Left ventricle myocardium inferior (tissue), 1 donor: ENCODE measurements at regions not wholly inside any gene's neighbourhood (a gene's known extent, or its start where the extent isn't known, plus 50 kb on each side); places are given as distances from the start of the nearest gene placed in this dataset.
A peak's percentile ranks its signal among the peaks of the same experiment; 100 is the strongest.

Experiments
- DNase-seq: peaks from one replicate; pipeline ENCODE4 v3.0.0-alpha.2; 2020
- H3K27ac ChIP-seq: fragments of 200-600 bp; replicated peaks from 2 replicates; pipeline ENCODE4 v1.8.0; 2021
- H3K27me3 ChIP-seq: fragments of 200-600 bp; 2 replicates; pipeline ENCODE4 v1.8.0; 2021; ENCODE audit warnings: low read depth
- H3K36me3 ChIP-seq: fragments of 200-600 bp; 2 replicates; pipeline ENCODE4 v1.8.0; 2021
- H3K4me1 ChIP-seq: fragments of 200-600 bp; 2 replicates; pipeline ENCODE4 v1.8.0; 2021
- H3K4me3 ChIP-seq: fragments of 200-600 bp; 2 replicates; pipeline ENCODE4 v1.8.0; 2021; ENCODE audit warnings: mild to moderate bottlenecking, moderate library complexity
- H3K9me3 ChIP-seq: fragments of 200-600 bp; replicated peaks from 2 replicates; pipeline ENCODE4 v1.8.0; 2021
- intact Hi-C: fragments of 100-400 bp; cut with micrococcal nuclease; formaldehyde crosslinking; loops from one replicate; pipeline ENCODE4 v1.11.0; 2022
- TF ChIP-seq, protein P1 (sequence below): fragments of 200-600 bp; IDR thresholded peaks from 2 replicates; pipeline ENCODE4 v1.8.0; 2021; ENCODE audit warnings: antibody characterized with exemption, mild to moderate bottlenecking, borderline replicate concordance
- donor health status: DM: no; HTN: yes; CAD: no; lungs with severe emphysema.

DNA sequence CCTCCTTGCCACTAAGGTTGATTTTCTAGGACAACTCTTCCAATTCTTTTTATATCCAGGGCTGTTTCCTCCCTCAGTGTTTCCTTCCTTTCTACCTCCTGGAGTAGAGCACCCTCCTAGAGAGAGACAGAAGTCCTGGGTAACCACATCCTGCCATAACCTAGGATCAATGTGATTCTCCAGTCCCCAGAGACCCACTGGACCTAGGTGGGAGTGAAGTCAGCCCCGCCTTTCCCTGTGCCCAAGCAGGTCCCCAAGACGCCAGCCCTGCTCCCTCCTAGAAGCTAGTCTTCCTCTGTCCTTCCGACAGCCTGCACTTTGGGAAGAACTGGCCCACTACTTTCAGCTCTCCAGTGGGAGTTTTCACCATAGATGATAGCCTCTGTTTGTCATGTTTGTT, 166.8 kb upstream of the PLEKHG7 start:
- Histone ChIP-seq H3K4me1 (peaks cover 49% of the 10 kb centered on the region), H3K36me3 (no peaks in the 10 kb centered on the region), H3K9me3 (no peaks in the 10 kb centered on the region), H3K27ac (no peak overlapping the region), H3K27me3 (no peaks in the 10 kb centered on the region), H3K4me3 (no peak overlapping the region)
- TF ChIP-seq, protein P1, sequence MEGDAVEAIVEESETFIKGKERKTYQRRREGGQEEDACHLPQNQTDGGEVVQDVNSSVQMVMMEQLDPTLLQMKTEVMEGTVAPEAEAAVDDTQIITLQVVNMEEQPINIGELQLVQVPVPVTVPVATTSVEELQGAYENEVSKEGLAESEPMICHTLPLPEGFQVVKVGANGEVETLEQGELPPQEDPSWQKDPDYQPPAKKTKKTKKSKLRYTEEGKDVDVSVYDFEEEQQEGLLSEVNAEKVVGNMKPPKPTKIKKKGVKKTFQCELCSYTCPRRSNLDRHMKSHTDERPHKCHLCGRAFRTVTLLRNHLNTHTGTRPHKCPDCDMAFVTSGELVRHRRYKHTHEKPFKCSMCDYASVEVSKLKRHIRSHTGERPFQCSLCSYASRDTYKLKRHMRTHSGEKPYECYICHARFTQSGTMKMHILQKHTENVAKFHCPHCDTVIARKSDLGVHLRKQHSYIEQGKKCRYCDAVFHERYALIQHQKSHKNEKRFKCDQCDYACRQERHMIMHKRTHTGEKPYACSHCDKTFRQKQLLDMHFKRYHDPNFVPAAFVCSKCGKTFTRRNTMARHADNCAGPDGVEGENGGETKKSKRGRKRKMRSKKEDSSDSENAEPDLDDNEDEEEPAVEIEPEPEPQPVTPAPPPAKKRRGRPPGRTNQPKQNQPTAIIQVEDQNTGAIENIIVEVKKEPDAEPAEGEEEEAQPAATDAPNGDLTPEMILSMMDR, result no peak
- no peak for DNase-seq
- intact Hi-C loops, result no loop called here

GRCh38 chr12:92533280-92533890, 169.4 kb upstream of the PLEKHG7 start:
- Histone ChIP-seq H3K9me3 (no peaks in the 10 kb centered on the region), H3K4me3 (no peak overlapping the region), H3K27me3 (no peaks in the 10 kb centered on the region), H3K27ac (peak overlapping the region; percentile 48), H3K4me1 (peaks cover 23% of the 10 kb centered on the region), H3K36me3 (no peaks in the 10 kb centered on the region)
- DNase-seq, result no peak
- TF ChIP-seq, protein P1, result no peak
- intact Hi-C loops, result no loop called here

DNA sequence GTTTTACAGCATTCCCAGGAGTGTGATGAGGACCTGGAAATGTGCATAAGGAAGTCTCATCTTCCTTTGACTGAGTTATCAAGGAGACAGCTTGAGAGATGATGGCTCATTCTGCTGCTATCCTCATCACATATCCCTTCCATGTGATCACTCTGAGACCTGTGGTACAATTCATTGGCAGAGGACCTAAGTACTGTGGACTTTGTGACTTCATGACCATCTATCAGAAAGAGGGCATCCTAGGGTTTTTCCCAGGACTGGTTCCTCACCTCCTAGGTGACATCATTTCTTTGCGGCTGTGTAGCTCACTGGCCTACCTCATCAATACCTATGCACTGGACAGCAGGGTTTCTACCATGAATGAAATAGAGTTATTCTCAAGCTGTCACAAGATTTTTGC, 172.1 kb upstream of the PLEKHG7 start:
- TF ChIP-seq, protein P1, result no peak
- Histone ChIP-seq H3K27me3 (no peaks in the 10 kb centered on the region), H3K9me3 (no peaks in the 10 kb centered on the region), H3K4me1 (peaks cover 7% of the 10 kb centered on the region), H3K36me3 (no peaks in the 10 kb centered on the region), H3K27ac (no peak overlapping the region), H3K4me3 (no peak overlapping the region)
- intact Hi-C loops, result no loop called here
- DNase-seq, result no peak

GRCh38 chr12:92529944-92530343, 172.8 kb upstream of the PLEKHG7 start:
- H3K27me3 ChIP-seq, result no peaks in the 10 kb centered on the region
- no peak overlapping the region for H3K27ac ChIP-seq
- DNase-seq, result no peak
- H3K4me1 ChIP-seq, result peaks cover 5% of the 10 kb centered on the region
- intact Hi-C loops, result no loop called here
- no peaks in the 10 kb centered on the region for H3K9me3 ChIP-seq
- H3K36me3 ChIP-seq, result no peaks in the 10 kb centered on the region
- TF ChIP-seq, protein P1, result no peak
- no peak overlapping the region for H3K4me3 ChIP-seq

- TF ChIP-seq, protein P1, result no peak
- no peak for DNase-seq
- Histone ChIP-seq H3K9me3 (no peaks in the 10 kb centered on the region), H3K4me3 (no peak overlapping the region), H3K27me3 (no peaks in the 10 kb centered on the region), H3K4me1 (peaks cover 5% of the 10 kb centered on the region), H3K27ac (no peak overlapping the region), H3K36me3 (no peaks in the 10 kb centered on the region)
- intact Hi-C loops, result no loop called here
Observed at GRCh38 chr12:92528586-92528985, 174.2 kb upstream of the PLEKHG7 start.
